Activated CD8-positive, alpha-beta T cell treated with anti-CD3 and anti-CD28 coated beads, Interleukin-2, amount 10 ng/mL, durations not matched to agents 7 days and 5 days (primary cell): ENCODE measurements at regions not wholly inside any gene's neighbourhood (a gene's known extent, or its start where the extent isn't known, plus 50 kb on each side); places are given as distances from the start of the nearest gene placed in this dataset.

Experiments used
- ATAC-seq: fragments of 150-1000 bp; cut with Tn5 transposase; one replicate; pipeline ENCODE4 v1.10.0; 2021; ENCODE audit warnings: moderate library complexity
- CTCF ChIA-PET: fragments of 350-600 bp; sonication (Branson Sonifier 250); formaldehyde crosslinking; loops from one replicate; lab custom pipeline; 2021; ENCODE audit warnings: antibody characterized with exemption; lab: Charles Lee
- POLR2A ChIA-PET: fragments of 350-600 bp; sonication (Branson Sonifier 250); formaldehyde crosslinking; loops from one replicate; lab custom pipeline; 2021; ENCODE audit warnings: antibody characterized with exemption; lab: Charles Lee
- DNase-seq: peaks from one replicate; pipeline ENCODE4 v3.0.0-alpha.2; 2020
- H3K27ac Mint-ChIP-seq: one replicate; pipeline ENCODE4 v1.8.0; 2021; ENCODE audit warnings: mild to moderate bottlenecking, mixed read lengths
- H3K27me3 Mint-ChIP-seq: one replicate; pipeline ENCODE4 v1.8.0; 2021; ENCODE audit warnings: low read depth, mixed read lengths
- H3K36me3 Mint-ChIP-seq: one replicate; pipeline ENCODE4 v1.8.0; 2021; ENCODE audit warnings: low read depth, mixed read lengths
- H3K4me1 Mint-ChIP-seq: one replicate; pipeline ENCODE4 v1.8.0; 2021; ENCODE audit warnings: low read depth, mixed read lengths
- H3K4me3 Mint-ChIP-seq: one replicate; pipeline ENCODE4 v1.8.0; 2021; ENCODE audit warnings: mild to moderate bottlenecking, mixed read lengths
- H3K9me3 Mint-ChIP-seq: one replicate; pipeline ENCODE4 v1.8.0; 2022; ENCODE audit warnings: mixed read lengths; ENCODE audit not compliant: insufficient read depth

DNA sequence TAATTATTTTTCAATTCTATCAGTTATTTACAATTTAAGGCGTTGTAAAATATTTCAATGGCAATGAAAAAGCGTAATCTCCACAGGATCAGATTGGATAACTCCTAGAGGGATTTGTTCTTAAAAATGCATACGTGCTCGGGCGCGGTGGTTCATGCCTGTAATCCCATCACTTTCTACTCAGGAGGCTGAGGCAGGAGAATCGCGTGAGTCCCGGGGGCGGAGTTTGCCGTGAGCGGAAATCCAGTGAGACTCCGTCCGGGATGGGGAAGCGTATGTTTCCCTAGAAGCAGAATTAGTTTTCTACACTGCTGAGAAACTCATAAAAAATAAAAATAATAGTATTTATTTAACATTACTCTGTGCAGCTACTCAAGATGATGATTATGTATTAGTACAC, 917.8 kb upstream of the PCDH20 start:
- ATAC-seq (no peak), DNase-seq (no peak)
- Mint-ChIP-seq H3K27ac (no peak overlapping the region), H3K9me3 (peaks cover 8% of the 10 kb centered on the region), H3K27me3 (no peaks in the 10 kb centered on the region), H3K4me3 (no peak overlapping the region), H3K4me1 (no peaks in the 10 kb centered on the region), H3K36me3 (no peaks in the 10 kb centered on the region)
- CTCF ChIA-PET, result no interaction called here
- POLR2A ChIA-PET, result no interaction called here

DNA sequence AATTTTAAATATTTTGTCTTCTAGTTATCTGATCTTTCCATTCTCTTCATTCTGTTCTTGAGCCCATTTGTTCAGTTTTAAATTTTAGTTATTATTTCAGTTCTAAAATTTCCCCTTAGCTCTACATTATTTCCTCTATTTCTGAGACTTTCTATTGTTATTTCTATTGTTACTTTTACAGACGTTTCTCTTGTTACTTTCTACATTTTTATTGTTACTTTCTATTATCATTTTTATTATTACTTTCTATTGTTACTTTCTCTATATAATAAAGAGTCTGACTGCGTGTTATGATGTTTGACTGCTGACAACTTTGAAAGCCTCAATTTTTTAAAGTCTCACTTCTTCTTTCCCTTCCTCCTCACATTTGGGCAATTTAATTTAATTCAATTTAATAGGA, 915.7 kb upstream of the PCDH20 start:
- ATAC-seq, result no peak
- ChIA-PET POLR2A (no interaction called here), CTCF (no interaction called here)
- Mint-ChIP-seq H3K27ac (no peak overlapping the region), H3K4me1 (no peaks in the 10 kb centered on the region), H3K4me3 (no peak overlapping the region), H3K27me3 (no peaks in the 10 kb centered on the region), H3K36me3 (no peaks in the 10 kb centered on the region), H3K9me3 (peaks cover 8% of the 10 kb centered on the region)
- no peak for DNase-seq

DNA sequence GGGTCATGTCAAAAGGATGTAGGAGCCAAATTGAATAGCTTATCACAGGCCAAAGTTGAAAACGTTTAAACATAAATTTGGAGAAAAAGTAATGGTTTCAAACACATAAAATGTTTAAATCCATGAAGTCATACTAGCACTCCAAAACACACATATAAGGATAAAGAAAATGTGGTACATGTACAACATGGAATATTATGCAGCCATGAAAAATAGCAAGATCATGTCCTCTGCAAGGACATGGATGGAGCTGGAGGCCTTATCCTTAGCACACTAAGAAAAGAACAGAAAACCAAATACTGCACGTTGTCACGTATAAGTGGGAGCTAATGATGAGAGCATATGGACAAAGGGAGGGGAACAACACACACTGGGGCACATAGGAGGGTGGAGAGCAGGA, 911.7 kb upstream of the PCDH20 start:
- POLR2A ChIA-PET, result no interaction called here

DNA sequence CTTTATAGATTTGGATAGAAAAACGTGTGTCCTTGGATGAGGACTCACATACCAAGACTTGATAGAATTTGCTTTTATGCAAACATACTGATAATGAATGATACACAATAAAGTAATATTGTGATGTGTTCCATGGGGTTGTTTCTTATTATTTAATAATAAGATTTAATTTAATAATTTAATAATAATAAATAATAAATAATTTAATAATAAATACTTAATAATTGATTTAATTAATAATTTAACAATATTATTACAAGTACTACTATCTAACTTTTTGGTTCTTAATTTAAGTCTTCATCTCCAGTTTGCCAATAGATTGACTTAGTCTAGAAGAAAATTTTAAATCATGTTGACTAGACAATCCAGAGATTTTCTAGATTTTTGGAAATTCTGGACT, 909.2 kb upstream of the PCDH20 start:
- H3K27ac Mint-ChIP-seq, result no peak overlapping the region
- ATAC-seq (no peak), DNase-seq (no peak)
- H3K9me3 Mint-ChIP-seq, result no peaks in the 10 kb centered on the region
- no peak overlapping the region for H3K4me3 Mint-ChIP-seq
- CTCF ChIA-PET, result no interaction called here
- H3K27me3 Mint-ChIP-seq, result no peaks in the 10 kb centered on the region
- no peaks in the 10 kb centered on the region for H3K36me3 Mint-ChIP-seq
- H3K4me1 Mint-ChIP-seq, result no peaks in the 10 kb centered on the region
- POLR2A ChIA-PET, result no interaction called here

More for the DNA sequence above, 911.7 kb upstream of the PCDH20 start:
- no peak for DNase-seq
- no peaks in the 10 kb centered on the region for H3K27me3 Mint-ChIP-seq
- no peaks in the 10 kb centered on the region for H3K9me3 Mint-ChIP-seq
- H3K4me1 Mint-ChIP-seq, result no peaks in the 10 kb centered on the region
- H3K27ac Mint-ChIP-seq, result no peak overlapping the region
- no peaks in the 10 kb centered on the region for H3K36me3 Mint-ChIP-seq
- ATAC-seq, result no peak
- no peak overlapping the region for H3K4me3 Mint-ChIP-seq
- CTCF ChIA-PET, result no interaction called here

DNA sequence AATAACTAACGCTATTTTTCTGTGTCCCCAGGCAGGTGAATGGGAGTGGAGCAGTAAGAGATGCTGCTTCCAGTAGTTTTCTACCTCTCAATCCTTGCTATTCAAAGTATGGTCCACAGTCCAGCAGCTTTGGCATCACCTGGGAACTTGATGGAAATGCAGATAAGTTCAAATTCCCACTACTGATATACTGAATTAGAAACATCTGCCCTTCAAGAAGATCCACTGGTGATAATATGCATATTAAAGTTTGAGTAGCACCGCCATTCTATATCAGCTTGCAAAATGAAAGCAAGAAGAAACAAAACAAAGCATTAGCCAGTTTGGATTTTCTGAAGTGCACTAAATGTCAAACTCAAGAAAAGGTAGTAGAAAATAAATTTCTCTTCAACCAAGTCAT, 906.2 kb upstream of the PCDH20 start:
- ChIA-PET POLR2A (no interaction called here), CTCF (no interaction called here)
- Mint-ChIP-seq H3K4me3 (no peak overlapping the region), H3K9me3 (no peaks in the 10 kb centered on the region), H3K4me1 (no peaks in the 10 kb centered on the region), H3K36me3 (no peaks in the 10 kb centered on the region), H3K27ac (no peak overlapping the region), H3K27me3 (no peaks in the 10 kb centered on the region)
- ATAC-seq (no peak), DNase-seq (no peak)

DNA sequence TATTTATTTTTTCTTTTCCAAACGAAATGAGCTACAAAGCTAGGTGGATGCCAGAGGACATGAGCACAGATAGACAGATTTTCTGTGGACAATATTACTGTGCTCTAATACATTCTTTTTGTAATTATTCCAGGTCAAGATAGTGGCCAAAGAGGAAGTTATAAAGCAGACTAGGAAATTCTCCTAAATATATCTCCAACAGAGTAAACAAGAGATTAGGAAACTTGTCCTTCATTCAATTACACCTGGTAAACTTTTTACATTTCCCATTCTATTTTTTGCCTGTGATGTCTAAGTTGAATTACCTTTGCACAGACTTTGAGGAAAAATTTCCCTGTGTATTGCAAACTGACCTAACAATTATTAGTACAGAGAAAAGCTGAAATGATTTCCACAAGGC, 905.5 kb upstream of the PCDH20 start:
- Mint-ChIP-seq H3K27ac (no peak overlapping the region), H3K27me3 (no peaks in the 10 kb centered on the region), H3K4me1 (no peaks in the 10 kb centered on the region), H3K4me3 (no peak overlapping the region), H3K9me3 (no peaks in the 10 kb centered on the region), H3K36me3 (no peaks in the 10 kb centered on the region)
- CTCF ChIA-PET, result no interaction called here
- POLR2A ChIA-PET, result no interaction called here
- ATAC-seq (no peak), DNase-seq (no peak)

DNA sequence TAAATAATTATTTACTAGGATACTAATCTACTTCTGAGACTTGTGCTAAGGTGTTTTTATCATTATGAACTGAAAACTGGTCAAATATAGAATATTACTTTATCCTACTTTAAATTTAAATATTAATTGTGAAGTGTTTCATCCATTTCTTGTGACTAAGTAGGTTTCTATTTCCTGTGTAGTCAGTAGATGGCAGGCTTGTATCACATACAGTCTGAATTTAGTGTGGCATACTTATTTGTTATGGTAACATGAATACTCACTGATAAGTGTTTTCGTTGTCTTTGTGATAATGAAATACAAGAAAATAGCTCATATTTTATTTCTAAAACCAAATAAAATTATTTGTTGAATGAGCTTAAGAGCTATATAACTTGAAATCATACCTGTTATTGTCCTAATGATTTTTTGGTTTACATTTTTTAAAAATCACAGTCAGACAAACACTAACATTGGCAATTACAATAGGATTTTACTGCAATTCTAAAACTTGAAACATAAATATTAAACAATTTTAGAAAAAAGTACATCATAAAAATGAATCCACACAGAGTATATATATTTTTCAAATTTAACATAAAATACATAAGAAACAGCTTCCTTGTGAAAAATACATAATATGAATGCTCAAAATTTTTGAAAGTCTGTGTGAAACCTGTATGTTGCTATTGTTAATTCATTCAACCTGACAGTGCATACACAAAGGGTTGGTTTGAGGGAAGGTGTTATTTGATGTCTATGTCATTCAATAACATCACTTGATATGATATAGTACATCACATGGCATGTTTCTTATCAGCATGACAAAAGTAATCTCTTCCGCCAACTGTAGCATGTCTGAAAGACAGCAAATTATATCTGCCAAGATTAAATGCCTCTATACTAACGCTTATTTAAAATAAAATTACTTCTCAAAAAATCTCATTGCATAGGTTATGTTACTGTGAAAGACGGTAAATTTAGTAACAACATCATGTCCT, 904.8 kb upstream of the PCDH20 start:
- H3K36me3 Mint-ChIP-seq, result no peaks in the 10 kb centered on the region
- CTCF ChIA-PET, result no interaction called here
- H3K27ac Mint-ChIP-seq, result no peak overlapping the region

DNA sequence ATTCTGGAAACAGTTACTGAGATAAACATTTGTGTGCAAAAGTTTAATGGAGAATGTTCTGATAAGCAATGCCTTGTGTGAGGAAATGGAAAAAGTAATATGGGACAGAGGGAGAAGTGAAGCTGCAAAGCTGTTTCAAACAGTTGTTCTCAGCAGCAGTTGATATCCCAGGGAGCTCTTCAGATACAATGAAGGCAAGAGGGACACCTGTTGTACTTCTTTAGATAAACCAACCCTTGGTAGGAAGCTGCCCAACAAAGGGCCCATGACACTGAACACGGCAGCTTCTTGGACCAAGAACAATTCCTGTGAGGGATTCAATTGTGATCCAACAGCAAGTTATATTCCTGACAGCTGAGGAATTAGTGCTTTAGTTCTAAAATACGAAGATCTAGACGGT, 894.3 kb upstream of the PCDH20 start:
- H3K27me3 Mint-ChIP-seq, result no peaks in the 10 kb centered on the region
- CTCF ChIA-PET, result no interaction called here
- H3K4me3 Mint-ChIP-seq, result no peak overlapping the region
- H3K36me3 Mint-ChIP-seq, result no peaks in the 10 kb centered on the region
- POLR2A ChIA-PET, result no interaction called here
- DNase-seq, result no peak
- no peak for ATAC-seq
- no peaks in the 10 kb centered on the region for H3K4me1 Mint-ChIP-seq
- no peak overlapping the region for H3K27ac Mint-ChIP-seq
- H3K9me3 Mint-ChIP-seq, result no peaks in the 10 kb centered on the region

More for the DNA sequence above, 904.8 kb upstream of the PCDH20 start:
- no peak overlapping the region for H3K4me3 Mint-ChIP-seq
- POLR2A ChIA-PET, result no interaction called here
- H3K4me1 Mint-ChIP-seq, result no peaks in the 10 kb centered on the region
- no peaks in the 10 kb centered on the region for H3K27me3 Mint-ChIP-seq
- no peaks in the 10 kb centered on the region for H3K9me3 Mint-ChIP-seq
- DNase-seq (no peak), ATAC-seq (no peak)

DNA sequence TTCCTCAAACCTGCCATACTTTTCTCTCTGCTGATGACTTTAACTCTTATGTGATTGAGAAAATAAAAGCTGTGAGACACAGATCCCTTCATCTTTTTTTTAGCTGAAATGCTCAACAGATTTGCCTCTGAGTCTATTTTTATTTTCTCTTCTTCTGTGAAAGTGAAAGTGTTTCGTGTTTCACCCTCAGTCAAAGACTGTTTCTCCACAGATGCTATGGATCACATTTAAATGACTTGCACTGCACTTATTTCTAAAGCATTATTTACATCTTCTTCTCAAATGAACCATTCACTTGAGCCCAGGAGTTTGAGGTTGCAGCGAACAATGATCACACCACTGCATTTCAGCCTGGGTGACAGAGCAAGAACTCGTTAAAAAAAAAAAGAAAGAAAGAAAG, 890.1 kb upstream of the PCDH20 start:
- Mint-ChIP-seq H3K27ac (no peak overlapping the region), H3K36me3 (no peaks in the 10 kb centered on the region), H3K4me1 (no peaks in the 10 kb centered on the region), H3K9me3 (peaks cover 4% of the 10 kb centered on the region), H3K4me3 (no peak overlapping the region), H3K27me3 (no peaks in the 10 kb centered on the region)
- ChIA-PET POLR2A (no interaction called here), CTCF (no interaction called here)
- ATAC-seq (no peak), DNase-seq (no peak)

DNA sequence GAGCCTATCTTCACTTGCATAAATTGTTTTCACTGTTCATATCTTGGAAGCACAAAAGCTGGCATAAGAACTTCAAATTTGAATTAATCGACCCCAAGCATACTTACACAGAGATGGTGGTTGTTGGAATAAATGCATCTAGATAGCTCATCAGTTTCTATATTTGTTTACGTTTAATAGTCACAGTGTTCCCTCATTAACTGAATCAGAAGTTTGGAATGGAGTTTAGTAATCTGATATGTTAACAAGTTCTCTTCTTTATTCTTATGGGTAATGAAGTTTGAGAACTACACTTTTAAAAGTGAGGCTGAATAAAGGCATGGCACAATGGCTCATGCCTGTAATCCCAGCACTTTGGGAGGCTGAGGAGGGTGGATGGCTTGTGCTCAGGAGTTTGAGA, 886.7 kb upstream of the PCDH20 start:
- ATAC-seq (no peak), DNase-seq (no peak)
- peaks cover 8% of the 10 kb centered on the region for H3K9me3 Mint-ChIP-seq
- H3K27me3 Mint-ChIP-seq, result no peaks in the 10 kb centered on the region
- no peak overlapping the region for H3K4me3 Mint-ChIP-seq
- no peak overlapping the region for H3K27ac Mint-ChIP-seq
- CTCF ChIA-PET, result no interaction called here
- no peaks in the 10 kb centered on the region for H3K36me3 Mint-ChIP-seq
- POLR2A ChIA-PET, result no interaction called here
- no peaks in the 10 kb centered on the region for H3K4me1 Mint-ChIP-seq

DNA sequence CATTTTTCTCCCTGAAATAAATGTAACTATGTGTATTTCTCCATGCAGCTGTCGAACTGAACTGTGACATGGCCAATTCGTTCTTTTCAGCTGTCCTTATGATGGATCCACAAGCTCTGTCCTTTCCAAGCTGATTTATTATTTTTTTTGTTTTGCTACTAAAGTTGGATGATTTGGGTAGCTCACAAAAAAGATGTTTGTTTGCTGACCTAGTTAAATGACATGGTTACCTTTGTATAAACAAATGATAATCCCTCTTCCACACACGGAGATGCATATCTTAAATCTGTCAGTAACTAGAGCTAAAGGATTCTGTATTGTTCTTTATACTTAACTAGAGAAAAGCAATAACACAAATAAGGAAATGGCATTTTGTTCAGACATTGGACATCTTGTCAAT, 884.3 kb upstream of the PCDH20 start:
- Mint-ChIP-seq H3K9me3 (peaks cover 8% of the 10 kb centered on the region), H3K4me1 (no peaks in the 10 kb centered on the region), H3K27ac (no peak overlapping the region), H3K27me3 (no peaks in the 10 kb centered on the region), H3K36me3 (no peaks in the 10 kb centered on the region), H3K4me3 (no peak overlapping the region)
- POLR2A ChIA-PET, result no interaction called here
- DNase-seq (no peak), ATAC-seq (no peak)
- CTCF ChIA-PET, result no interaction called here

DNA sequence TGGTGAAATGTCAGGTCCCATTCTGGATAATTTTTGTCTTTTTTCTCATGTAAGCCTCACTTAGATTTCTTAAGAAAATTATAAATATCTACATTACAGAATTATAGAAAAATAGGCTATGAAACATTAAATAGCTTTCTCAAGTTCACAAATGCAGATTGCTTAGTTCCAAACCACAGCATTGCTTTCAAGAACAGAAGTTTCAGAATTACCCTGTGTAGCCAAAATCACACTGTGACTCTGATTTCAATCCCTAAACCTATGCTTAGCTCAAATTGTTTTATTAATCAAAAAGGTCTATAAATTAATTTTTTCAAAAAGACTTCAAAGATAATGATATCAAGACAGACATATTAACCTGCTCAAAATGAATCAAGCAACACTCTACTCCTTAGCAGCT, 881.2 kb upstream of the PCDH20 start:
- Mint-ChIP-seq H3K36me3 (no peaks in the 10 kb centered on the region), H3K27me3 (no peaks in the 10 kb centered on the region), H3K9me3 (peaks cover 4% of the 10 kb centered on the region), H3K27ac (no peak overlapping the region), H3K4me1 (no peaks in the 10 kb centered on the region), H3K4me3 (no peak overlapping the region)
- DNase-seq (no peak), ATAC-seq (no peak)
- ChIA-PET CTCF (no interaction called here), POLR2A (no interaction called here)

DNA sequence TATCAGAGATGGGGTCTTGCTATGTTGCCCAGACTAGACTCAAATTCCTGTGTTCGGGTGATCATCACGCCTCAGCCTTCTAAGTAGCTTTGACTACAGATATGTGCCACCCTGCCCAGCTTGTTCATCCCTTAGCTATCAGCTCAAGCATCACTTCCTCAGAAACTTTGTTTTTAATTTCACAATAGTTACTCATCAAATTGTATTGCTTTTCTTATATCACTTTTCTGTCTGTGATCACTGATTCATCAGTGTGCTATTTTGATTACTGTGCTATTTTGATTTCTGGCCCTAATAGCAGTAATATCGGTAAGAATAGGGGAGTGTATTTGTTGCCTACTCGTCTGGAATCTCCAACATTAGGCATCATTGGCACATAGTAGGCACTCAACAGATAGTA, 878.6 kb upstream of the PCDH20 start:
- Mint-ChIP-seq H3K27ac (no peak overlapping the region), H3K9me3 (no peaks in the 10 kb centered on the region), H3K36me3 (no peaks in the 10 kb centered on the region), H3K4me1 (no peaks in the 10 kb centered on the region), H3K4me3 (no peak overlapping the region), H3K27me3 (no peaks in the 10 kb centered on the region)
- CTCF ChIA-PET, result no interaction called here
- DNase-seq (no peak), ATAC-seq (no peak)
- POLR2A ChIA-PET, result no interaction called here
